GM18511 (cell line): ENCODE measurements at regions not wholly inside any gene's neighbourhood (a gene's known extent, or its start where the extent isn't known, plus 50 kb on each side); places are given as distances from the start of the nearest gene placed in this dataset.

ENCODE experiments used
- ATAC-seq: cut with Tn5 transposase; IDR thresholded peaks from one replicate; pipeline ENCODE4 v1.9.1; 2021; ENCODE audit warnings: mild to moderate bottlenecking, moderate library complexity; ENCODE audit not compliant: unreplicated experiment

DNA sequence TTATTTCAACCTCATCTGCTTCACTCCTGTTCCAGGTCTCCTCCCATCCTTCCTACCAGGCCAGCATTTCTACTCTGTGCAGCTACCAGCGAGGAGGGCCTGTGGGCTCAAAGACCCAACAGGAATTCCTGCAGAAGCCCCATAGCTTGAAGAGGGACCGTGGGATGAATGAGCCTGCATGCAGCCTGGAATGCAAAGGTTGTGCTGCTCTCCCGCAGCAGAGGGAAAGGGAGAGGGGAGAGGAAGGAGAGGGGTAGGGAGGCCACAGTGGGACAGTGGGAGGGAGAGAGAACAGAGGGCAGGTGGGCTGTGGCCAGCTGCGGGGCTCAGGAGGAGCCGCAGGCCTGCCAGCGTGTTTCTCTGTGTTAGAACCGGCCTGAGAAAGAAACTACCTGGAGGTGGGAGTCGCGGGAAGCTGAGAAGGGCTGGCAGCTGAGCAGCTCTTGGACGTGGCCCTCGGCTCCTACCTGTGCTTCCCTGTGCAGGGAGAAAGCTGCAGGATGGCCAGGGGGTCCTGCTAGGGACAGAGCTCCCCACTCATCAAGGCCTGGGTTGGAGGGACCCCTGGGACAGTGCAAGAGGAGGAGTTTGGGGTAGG, 66.1 kb upstream of the MLN start:
- no peak for ATAC-seq

DNA sequence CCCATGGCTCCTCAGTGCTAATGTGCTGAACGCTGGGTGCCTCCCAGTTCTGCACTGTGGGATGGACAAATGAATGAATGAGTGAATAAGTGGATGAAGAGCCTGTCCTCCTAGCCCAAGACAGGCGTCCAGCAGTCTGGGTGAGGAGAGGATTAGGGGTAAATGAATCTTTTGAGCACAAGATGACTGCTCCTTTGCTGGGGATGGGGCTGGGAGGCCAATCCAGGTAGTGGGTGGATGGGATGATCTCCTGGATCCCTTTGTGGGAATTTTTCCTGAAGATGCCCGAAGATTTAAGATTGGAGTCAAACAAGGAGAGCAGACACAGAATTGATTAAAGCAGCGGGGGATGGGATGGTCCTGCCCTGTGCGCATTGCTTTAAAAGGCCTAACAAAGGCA, 65.3 kb upstream of the MLN start:
- ATAC-seq = no peak

DNA sequence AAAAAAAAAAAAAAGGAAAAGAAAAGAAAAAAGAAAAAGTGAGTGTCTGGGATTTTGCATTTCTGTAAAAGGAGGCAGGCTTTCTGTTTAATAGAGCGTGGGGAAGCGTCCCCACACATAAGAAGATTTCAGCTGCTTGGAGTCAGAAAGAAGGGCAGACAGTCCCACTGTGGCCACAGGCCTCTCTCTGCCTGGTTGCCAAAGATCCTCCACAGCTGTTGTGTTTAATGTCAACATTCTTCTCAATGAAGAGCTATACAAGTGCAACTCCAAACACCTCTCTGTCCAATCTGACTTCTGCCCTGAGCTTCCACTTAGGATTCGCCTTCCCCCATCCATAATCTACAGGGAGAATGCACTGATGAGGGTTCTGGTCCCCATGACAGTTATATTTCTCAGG, 64.3 kb upstream of the MLN start:
- no peak for ATAC-seq

DNA sequence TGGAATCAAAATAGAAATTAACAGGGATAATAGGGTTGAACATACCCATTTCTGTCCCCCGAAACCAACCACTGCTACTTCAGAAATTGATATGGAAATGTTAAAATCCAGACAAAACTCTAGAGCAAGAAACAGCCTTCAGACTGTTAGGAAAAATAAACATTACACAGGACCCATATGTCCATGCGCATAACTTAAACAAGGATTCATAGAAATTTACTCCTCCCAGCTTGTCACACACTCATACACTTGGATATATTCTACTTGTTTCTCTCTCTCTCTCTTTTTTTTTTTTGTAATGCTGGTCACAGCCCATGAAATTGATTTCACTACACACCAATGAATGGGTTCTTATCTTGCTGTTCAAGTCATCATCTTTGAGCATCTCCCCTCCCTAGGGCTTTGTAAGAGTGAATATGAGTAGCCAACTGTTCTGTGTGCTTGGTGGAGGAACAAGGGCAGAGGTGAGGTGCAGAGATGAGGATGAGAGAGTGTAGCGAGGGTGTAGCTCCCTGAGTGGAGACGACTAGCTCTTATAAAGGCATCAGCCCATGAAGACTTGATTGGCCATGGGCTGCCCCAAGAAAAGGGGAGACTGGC, 61.8 kb upstream of the MLN start:
- no peak for ATAC-seq

DNA sequence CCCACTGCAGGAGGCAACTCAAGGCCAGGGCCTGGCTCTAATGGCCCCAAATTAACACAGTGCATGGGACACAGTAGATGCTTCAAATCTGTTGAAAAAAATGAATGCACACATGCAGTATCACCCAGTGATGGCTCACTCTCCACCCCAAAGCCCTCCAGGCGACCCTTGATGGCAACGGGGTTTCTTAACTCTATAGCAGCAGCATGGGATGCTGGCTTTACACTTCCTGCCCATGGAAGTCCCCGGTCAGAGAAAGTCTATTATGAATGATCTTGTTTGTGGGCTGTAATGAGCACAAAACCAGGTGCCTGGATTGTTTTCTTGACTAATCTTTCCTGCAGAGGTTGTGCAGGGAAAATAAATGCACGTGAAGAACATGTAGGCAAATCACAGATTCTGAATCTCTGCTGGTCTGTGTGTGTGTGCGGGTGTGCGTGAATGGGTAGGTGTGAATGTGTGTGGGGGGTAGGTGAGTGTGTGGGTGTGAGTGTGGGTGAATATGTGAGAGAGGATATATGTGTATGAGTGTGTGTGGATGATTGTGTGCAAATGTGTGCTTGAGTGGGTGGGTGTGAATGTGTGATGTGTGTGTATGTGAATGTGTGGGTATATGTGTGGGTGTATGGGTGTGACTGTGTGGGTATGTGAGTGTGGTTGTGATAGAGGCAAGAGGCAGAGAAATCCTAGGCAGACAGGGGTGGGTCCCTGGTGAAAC, 60.1 kb upstream of the MLN start:
- ATAC-seq = no peak

DNA sequence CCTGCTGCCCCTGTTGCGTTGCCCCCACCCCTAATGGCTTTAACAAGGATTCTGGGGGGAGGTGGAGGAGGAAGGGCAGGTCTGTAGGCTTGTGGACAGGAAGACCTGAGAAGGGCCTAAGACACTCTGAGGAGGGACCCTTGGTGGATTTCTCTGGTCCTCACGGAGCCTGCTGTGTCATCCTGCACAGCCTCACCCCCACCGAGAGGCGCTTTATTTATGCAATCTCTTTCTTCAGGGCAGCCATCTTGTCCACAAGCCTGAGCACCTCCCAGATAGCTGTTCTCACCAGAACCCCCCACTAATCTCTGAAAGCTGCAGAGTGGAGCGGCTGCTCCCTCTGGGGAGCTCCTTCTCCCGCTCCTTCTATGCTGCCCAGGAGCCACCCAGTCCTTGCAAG, 59.3 kb upstream of the MLN start:
- no peak for ATAC-seq

DNA sequence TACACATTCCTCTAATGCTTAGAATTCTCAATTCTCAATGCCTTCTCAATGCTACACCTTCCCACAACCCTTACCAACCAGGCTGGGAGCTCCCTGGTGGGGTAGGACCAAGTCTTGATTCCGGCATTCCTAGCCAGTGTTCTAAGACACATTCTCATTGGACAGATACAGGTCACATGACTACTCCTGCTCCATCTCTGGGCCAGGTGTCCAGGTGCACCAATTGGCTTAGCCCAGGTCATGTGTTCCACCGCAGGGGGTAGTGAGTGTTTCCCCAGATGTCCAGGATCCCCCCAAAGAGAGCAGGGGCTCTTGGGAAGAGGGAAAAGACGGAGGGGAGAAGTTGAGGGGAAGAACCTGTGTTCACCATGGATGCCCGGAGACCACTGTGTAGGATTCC, 58.7 kb upstream of the MLN start:
- ATAC-seq = no peak

DNA sequence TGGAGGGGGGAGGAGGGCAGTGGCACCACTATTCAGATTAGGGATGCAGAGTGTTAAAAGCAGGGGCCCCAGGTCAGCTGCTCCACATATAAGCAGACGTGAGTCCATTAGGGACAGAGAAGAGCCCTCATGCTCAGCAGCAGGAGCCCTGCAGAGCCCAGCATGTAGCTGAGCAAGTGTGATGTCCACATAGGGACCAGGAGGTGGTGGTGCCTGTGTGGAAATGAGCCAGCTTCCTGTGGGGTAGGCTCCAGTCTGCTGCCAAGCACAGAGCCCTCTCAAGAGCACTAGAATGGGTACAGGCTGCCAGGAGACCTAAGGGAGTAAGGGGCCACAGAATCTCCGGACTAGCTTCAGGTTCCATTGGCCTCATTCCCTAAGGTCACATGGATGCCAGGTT, 57.9 kb upstream of the MLN start:
- ATAC-seq = no peak

DNA sequence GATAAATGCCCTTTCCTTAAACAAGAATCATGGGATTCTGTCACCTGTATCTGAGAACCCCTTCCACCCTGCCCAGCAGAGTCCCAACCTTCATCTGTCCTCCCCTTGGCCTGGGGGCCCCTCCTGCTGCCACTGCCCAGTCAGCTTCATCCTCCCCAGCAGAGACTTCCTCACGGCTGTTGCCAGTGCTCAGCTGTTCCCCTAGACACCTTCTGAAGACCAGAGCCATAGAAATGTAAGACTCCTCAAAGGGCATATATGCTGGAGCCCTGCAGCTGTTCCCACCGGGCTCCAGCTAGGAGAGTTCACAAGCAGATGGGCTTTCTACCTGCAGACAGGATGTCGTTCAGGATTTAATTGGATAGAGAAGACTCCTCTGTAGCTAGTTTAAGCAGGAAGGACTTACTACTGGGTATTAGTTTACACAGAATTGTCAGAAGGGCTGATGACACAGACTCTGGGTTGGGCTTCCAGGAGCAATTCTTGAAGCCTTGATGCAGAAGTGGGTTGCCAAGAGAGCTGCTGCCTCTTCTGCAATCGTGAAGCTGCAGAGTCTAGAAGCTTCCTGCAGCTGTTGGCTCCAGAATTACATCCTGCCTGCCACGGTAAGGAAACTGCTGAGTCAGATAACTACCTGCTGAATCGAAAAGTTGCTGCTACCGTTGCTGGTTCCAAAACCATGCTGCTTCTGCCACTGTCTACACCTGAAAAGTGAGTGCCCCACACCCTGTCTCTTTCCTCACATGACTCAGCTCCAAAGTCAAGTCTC, 57.1 kb upstream of the MLN start:
- no peak for ATAC-seq

DNA sequence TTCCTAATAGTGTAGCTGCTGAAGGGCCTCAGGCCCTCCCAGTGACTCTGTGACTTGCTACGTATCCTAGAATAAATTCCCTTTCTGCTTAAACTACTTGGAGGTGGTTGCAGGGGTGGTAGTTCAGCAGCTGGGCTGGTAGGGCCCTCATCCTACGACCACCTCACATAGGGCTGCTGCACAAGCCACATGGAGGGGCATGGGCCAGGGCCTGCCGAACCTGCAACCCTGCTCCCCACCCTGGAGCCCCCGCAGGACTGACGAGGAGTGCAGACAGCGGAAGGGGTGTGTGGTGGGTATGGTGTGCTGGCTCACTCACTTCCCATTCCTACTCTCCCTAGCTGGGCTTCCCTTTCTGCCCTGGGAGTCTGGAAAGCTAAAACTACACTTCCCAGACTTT, 56.2 kb upstream of the MLN start:
- no peak for ATAC-seq

DNA sequence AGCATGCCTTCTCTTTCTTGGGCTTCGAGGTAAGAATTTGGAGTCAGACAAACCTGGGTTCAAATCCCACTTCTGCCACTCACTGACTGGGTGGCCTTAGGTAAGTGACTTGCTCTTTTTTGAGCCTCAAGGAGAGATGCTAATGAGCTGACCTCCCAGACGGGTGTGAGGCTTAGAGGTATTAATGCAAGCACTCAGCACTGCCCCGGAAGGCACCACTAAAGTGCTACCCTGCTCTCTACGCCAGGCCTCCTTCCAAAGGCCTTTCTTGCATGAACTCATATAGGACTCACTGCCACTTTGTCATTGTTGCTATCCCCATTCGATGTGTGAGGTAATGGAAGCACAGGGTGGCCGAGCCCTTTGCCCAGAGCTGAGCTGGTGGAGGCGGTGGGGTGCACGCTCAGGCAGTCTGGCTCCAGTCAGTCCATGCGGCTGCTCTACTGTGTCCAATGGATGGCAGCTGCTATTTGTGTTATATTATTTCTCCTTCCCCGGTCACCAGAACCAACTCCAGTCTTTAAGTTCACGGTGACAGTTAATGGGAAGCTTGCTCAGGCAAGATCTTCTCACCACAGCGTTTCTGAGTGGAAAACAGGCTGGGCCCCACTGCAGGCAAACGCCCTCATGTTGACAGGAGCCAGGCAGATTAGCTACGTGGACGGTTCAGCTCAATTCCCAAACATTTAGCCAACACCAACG, 55.2 kb upstream of the MLN start:
- no peak for ATAC-seq

DNA sequence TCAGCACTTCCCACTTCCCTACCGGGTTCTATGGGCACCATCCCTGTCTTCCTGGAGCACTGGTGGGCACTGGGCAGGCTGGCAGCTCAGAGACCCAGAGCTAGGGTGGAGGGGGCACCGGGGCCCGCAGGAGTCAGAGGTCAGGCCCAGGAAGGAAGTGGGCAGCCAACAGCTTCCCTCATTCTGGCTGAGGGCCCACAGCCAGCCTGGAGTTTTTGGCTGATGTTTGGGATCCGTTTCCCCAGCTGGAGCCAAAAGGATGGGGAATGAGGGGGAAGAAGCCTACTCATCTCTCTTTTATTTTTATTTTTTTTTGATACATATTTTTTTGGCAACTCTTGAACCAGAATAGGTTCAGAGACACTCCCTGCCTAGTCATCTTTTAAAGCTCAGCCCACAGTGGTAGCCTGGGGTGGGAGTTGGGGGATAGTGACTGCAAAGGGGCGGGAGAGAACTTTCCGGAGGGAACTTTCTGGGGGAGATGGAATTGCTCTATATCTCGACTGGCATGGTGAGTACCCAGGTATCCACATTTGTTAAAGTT, 54.2 kb upstream of the MLN start:
- ATAC-seq = no peak

DNA sequence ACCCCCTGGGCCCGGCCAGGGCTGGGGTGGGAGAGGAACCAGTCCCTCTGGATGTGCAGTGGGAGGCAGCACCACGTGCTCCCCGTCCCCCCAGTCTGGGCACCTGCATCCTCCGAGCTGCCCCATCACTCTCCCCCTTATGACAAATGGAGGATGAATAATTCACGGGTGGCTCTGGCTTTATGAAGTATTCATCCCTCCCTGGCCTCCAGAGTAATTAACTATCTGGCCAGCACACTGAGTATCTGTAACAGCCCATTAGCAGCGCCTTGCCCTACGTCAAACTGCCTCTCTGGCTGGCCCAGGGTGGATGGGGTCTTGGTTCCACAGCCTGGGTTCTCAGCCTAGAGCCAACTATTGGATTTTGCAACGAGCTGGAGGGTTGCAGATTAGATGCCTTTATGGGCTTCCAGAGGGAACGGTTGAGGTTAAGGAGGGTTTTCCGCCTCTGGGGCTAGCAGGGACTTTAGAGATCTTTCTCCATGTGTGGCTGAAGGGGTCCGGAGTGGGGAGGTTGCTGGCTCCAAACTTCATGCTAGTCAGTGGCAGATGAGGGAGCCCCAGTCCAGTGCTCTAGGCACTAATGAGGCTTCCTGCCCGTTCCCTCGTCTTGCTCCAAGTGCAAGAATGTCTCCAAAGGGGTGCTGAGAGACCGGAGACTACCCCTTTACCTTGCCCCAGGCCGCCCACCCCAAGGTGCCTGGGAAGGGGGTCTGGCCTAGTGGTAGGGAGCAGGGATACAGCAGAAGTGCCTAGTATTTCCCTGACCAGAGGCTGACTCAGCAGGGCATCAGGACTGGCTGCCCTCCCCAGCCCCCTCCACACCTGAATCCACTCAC, 53.5 kb upstream of the MLN start:
- no peak for ATAC-seq

DNA sequence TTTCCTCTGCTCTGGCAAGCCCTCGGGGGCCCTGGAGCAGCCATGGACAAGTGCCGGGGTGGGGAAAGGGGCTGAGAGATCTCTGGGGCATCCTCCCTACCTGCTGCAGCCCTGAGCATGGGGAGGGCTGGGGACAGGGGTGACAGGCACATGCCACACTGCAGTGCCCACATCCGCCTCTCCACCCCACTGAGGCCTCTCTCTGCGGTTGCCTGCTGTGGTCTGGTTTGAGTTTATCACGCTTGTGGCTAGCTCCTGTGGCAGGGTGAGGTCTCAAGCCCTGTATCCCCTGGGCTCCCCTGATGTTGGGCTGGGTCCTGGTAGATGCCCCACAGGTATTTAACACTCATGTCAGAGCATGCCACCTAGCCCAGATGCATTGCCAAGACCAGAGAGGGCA, 52.9 kb upstream of the MLN start:
- peak; percentile 66 for ATAC-seq

DNA sequence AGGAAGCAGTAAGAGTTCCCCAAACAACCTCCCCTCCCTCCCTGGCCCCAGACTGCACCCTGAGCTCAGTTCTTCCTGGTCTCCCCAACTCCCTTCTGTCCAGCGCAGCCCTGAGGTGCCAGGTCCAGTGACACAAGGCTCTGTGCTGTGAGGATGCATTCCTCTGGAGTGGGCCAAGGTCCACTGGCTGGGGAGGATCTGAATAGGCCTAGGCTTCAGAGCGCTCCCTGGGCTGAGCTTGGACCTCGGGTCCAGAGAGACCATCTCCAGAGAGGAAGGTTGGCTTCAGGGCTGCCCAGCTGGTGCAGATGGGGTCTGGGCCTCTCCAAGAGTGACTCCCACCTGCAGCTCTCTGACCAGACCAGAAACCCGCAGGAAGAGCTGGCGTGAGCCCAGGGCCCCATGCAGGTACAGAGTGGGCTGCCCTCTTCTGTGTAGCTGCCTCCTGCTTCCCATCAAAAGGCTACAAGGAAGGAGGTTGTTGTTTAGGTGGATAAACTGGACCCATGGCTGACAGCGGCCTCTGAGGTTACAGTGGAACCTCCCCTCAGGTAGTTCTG, 52.3 kb upstream of the MLN start:
- ATAC-seq = no peak

DNA sequence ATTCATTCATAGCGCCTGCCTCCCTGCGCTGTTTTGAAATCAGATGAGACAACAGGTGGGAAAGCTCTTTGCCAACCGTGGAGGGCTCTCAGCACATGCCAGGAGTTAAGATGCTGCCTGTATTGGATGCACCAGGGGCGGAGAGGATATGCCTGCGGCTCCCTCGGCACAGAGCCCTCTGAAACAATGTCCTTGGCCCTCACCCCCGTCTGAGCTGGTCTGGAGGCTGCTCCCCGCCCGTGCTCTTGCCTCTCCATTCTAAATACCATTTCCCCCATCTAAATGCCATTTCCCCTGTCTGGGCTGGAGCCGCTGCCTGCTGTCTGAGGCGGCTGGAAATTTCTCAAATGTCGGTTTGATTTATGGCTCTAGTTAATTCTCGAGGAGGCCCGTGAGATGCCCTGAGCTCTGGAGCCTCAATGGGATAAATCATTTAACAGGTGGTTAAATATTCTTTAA, 50.8 kb upstream of the MLN start:
- no peak for ATAC-seq

DNA sequence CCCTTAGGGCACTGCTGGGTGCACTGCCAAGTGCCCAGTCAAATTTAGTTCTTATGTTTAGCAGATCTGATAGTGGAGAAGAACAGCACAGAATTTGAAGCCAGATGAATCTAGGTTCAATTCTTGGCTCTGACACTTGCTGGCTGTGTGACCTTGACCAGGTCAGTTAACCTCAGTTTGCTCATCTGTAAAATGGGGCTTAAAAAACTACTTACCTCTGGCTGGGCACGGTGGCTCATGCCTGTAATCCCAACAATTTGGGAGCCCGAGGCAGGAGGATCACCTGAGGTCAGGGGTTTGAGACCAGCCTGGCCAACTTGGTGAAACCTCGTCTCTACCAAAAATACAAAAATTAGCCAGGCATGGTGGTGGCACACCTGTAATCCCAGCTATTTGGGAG, 49.9 kb upstream of the MLN start:
- ATAC-seq = no peak
